Activated CD8-positive, alpha-beta T cell treated with anti-CD3 and anti-CD28 coated beads for 36 hours (primary cell): ENCODE measurements at regions not wholly inside any gene's neighbourhood (a gene's known extent, or its start where the extent isn't known, plus 50 kb on each side); places are given as distances from the start of the nearest gene placed in this dataset.

Experiments
- ATAC-seq: fragments of 200-7000 bp; cut with Tn5 transposase; one replicate; pipeline ENCODE4 v1.10.0; 2021; ENCODE audit warnings: mild to moderate bottlenecking, moderate library complexity
- CTCF ChIA-PET: fragments of 350-600 bp; sonication (Branson Sonifier 250); formaldehyde crosslinking; loops from one replicate; lab custom pipeline; 2021; ENCODE audit warnings: antibody characterized with exemption; lab: Charles Lee
- POLR2A ChIA-PET: fragments of 350-600 bp; sonication (Branson Sonifier 250); formaldehyde crosslinking; loops from one replicate; lab custom pipeline; 2021; ENCODE audit warnings: antibody characterized with exemption; lab: Charles Lee
- DNase-seq: peaks from one replicate; pipeline ENCODE4 v3.0.0-alpha.2; 2020
- H3K27ac Mint-ChIP-seq: one replicate; pipeline ENCODE4 v1.8.0; 2021; ENCODE audit warnings: mild to moderate bottlenecking, mixed read lengths
- H3K27me3 Mint-ChIP-seq: one replicate; pipeline ENCODE4 v1.8.0; 2021; ENCODE audit warnings: mixed read lengths
- H3K36me3 Mint-ChIP-seq: one replicate; pipeline ENCODE4 v1.8.0; 2021; ENCODE audit warnings: low read depth, mixed read lengths
- H3K4me1 Mint-ChIP-seq: one replicate; pipeline ENCODE4 v1.8.0; 2021; ENCODE audit warnings: low read depth, mixed read lengths
- H3K4me3 Mint-ChIP-seq: one replicate; pipeline ENCODE4 v1.8.0; 2021; ENCODE audit warnings: mild to moderate bottlenecking, moderate library complexity, mixed read lengths
- H3K9me3 Mint-ChIP-seq: one replicate; pipeline ENCODE4 v1.8.0; 2021; ENCODE audit warnings: mixed read lengths
- CTCF ChIP-seq: fragments of 200-600 bp; IDR thresholded peaks from one replicate; pipeline ENCODE4 v1.8.0; 2022; ENCODE audit warnings: antibody characterized with exemption, mild to moderate bottlenecking
- intact Hi-C: fragments of 100-400 bp; cut with micrococcal nuclease; formaldehyde crosslinking; loops from one replicate; pipeline ENCODE4 v1.10.0; 2022

GRCh38 chr3:18246336-18247060 is 178.6 kb downstream of the SATB1 start:
- no peak overlapping the region for H3K27ac Mint-ChIP-seq
- no peaks in the 10 kb centered on the region for H3K9me3 Mint-ChIP-seq
- peaks cover 2% of the 10 kb centered on the region for H3K4me1 Mint-ChIP-seq
- no peak for TF ChIP-seq CTCF
- POLR2A ChIA-PET = interaction anchor here (0.6 kb wide), 1 partner anchor 344 kb away, joined by 3 read pairs; no protein-coding TSS in a partner anchor
- DNase-seq (no peak), ATAC-seq (no peak)
- no peaks in the 10 kb centered on the region for H3K27me3 Mint-ChIP-seq
- intact Hi-C loops = no loop called here
- no peak overlapping the region for H3K4me3 Mint-ChIP-seq
- CTCF ChIA-PET = no interaction called here
- H3K36me3 Mint-ChIP-seq = no peaks in the 10 kb centered on the region

- intact Hi-C loops = no loop called here
Measured at GRCh38 chr3:18245721-18246120, 179.4 kb downstream of the SATB1 start.

GRCh38 chr3:18241837-18242236 is 183.3 kb downstream of the SATB1 start:
- no peak overlapping the region for H3K27ac Mint-ChIP-seq
- POLR2A ChIA-PET = no interaction called here
- intact Hi-C loops = no loop called here
- no peak for DNase-seq
- H3K27me3 Mint-ChIP-seq = peaks cover 2% of the 10 kb centered on the region
- H3K4me3 Mint-ChIP-seq = no peak overlapping the region
- H3K4me1 Mint-ChIP-seq = peaks cover 11% of the 10 kb centered on the region
- CTCF ChIA-PET = no interaction called here
- no peak for TF ChIP-seq CTCF
- no peak for ATAC-seq
- H3K9me3 Mint-ChIP-seq = no peaks in the 10 kb centered on the region
- no peaks in the 10 kb centered on the region for H3K36me3 Mint-ChIP-seq

More at GRCh38 chr3:18245721-18246120, 179.4 kb downstream of the SATB1 start:
- ATAC-seq (no peak), DNase-seq (no peak)
- H3K27me3 Mint-ChIP-seq = no peaks in the 10 kb centered on the region
- ChIA-PET CTCF (no interaction called here), POLR2A (no interaction called here)
- no peak for TF ChIP-seq CTCF
- peaks cover 2% of the 10 kb centered on the region for H3K4me1 Mint-ChIP-seq
- no peaks in the 10 kb centered on the region for H3K9me3 Mint-ChIP-seq
- H3K4me3 Mint-ChIP-seq = no peak overlapping the region
- H3K36me3 Mint-ChIP-seq = no peaks in the 10 kb centered on the region
- no peak overlapping the region for H3K27ac Mint-ChIP-seq

- no peak for ATAC-seq
- intact Hi-C loops = no loop called here
Measured at GRCh38 chr3:18239674-18240073, 185.5 kb downstream of the SATB1 start.

More at GRCh38 chr3:18239674-18240073, 185.5 kb downstream of the SATB1 start:
- H3K9me3 Mint-ChIP-seq = no peaks in the 10 kb centered on the region
- ChIA-PET POLR2A (no interaction called here), CTCF (no interaction called here)
- H3K27me3 Mint-ChIP-seq = peaks cover 2% of the 10 kb centered on the region
- H3K4me1 Mint-ChIP-seq = peaks cover 9% of the 10 kb centered on the region
- TF ChIP-seq CTCF = no peak
- H3K27ac Mint-ChIP-seq = no peak overlapping the region
- DNase-seq = no peak
- H3K4me3 Mint-ChIP-seq = no peak overlapping the region
- H3K36me3 Mint-ChIP-seq = no peaks in the 10 kb centered on the region
